IMR-90 (cell line): ENCODE measurements at regions not wholly inside any gene's neighbourhood (a gene's known extent, or its start where the extent isn't known, plus 50 kb on each side); places are given as distances from the start of the nearest gene placed in this dataset.

Experiments used
- ATAC-seq: fragments of 200-7000 bp; cut with Tn5 transposase; 2 replicates; pipeline ENCODE4 v1.9.1; 2020; ENCODE audit warnings: low read depth, mild to moderate bottlenecking, moderate library complexity
- BruUV-seq: library from RNA; stranded (reverse); fragments of 400-500 nt; replicated peaks from 2 replicates; lab custom pipeline; 2021; lab: Mats Ljungman, UMichigan
- CTCF ChIA-PET: fragments of 300-600 bp; formaldehyde crosslinking; extraction: SDS; loops from one replicate; lab custom pipeline; 2021; ENCODE audit warnings: antibody characterized with exemption; lab: Yijun Ruan, JAX
- POLR2A ChIA-PET: fragments of 300-600 bp; sonication (Branson Sonifier 250); formaldehyde crosslinking; loops from one replicate; lab custom pipeline; 2022; ENCODE audit warnings: antibody characterized with exemption; ENCODE audit not compliant: unreplicated experiment; lab: Charles Lee
- DNase-seq: peaks from one replicate; pipeline ENCODE4 v3.0.0; 2013
- H2AFZ ChIP-seq: replicated peaks from 2 replicates; pipeline ENCODE3; 2013; ENCODE audit warnings: low read length, mild to moderate bottlenecking; ENCODE audit not compliant: poor library complexity
- H2AK5ac ChIP-seq: 2 replicates; pipeline ENCODE4 v1.6.1; 2013; ENCODE audit warnings: low read depth, low read length, inconsistent platforms
- H2AK9ac ChIP-seq: replicated peaks from 2 replicates; pipeline ENCODE3; 2013; ENCODE audit warnings: mild to moderate bottlenecking, low read depth, low read length, moderate library complexity; ENCODE audit not compliant: poor library complexity
- H2BK120ac ChIP-seq: 2 replicates; pipeline ENCODE4 v1.6.1; 2013; ENCODE audit warnings: low read depth, low read length, inconsistent platforms
- H2BK15ac ChIP-seq: 3 replicates; pipeline ENCODE4 v1.6.1; 2013; ENCODE audit warnings: low read depth, low read length, inconsistent platforms
- H2BK20ac ChIP-seq: 2 replicates; pipeline ENCODE4 v1.6.1; 2013; ENCODE audit warnings: low read depth, mild to moderate bottlenecking, inconsistent platforms, low read length, moderate library complexity
- H2BK5ac ChIP-seq: 2 replicates; pipeline ENCODE4 v1.6.1; 2013; ENCODE audit warnings: mild to moderate bottlenecking, low read depth, low read length, inconsistent platforms; ENCODE audit not compliant: poor library complexity, severe bottlenecking
- H3K14ac ChIP-seq: replicated peaks from 2 replicates; pipeline ENCODE4 v1.6.1; 2013; ENCODE audit warnings: low read depth, low read length, inconsistent platforms
- H3K18ac ChIP-seq: 2 replicates; pipeline ENCODE4 v1.6.1; 2013; ENCODE audit warnings: low read depth, low read length, control low read depth
- H3K23ac ChIP-seq: 2 replicates; pipeline ENCODE4 v1.6.1; 2013; ENCODE audit warnings: low read depth, low read length, inconsistent platforms
- H3K27ac ChIP-seq: 2 replicates; pipeline ENCODE4 v1.5.1; 2013; ENCODE audit warnings: mild to moderate bottlenecking, control low read depth, low read length; ENCODE audit not compliant: insufficient read depth
- H3K27me3 ChIP-seq: 2 replicates; pipeline ENCODE4 v1.6.1; 2013; ENCODE audit warnings: low read length; ENCODE audit not compliant: control insufficient read depth, insufficient read depth
- H3K36me3 ChIP-seq: 2 replicates; pipeline ENCODE4 v1.6.1; 2013; ENCODE audit warnings: low read length, mixed read lengths; ENCODE audit not compliant: control insufficient read depth, insufficient read depth
- H3K4ac ChIP-seq: 2 replicates; pipeline ENCODE4 v1.6.1; 2013; ENCODE audit warnings: low read depth, low read length, inconsistent platforms
- H3K4me1 ChIP-seq: 2 replicates; pipeline ENCODE4 v1.6.1; 2013; ENCODE audit warnings: low read length, mixed read lengths; ENCODE audit not compliant: control insufficient read depth, insufficient read depth
- H3K4me2 ChIP-seq: 2 replicates; pipeline ENCODE4 v1.6.1; 2013; ENCODE audit warnings: low read depth, mild to moderate bottlenecking, control low read depth, low read length, moderate library complexity
- H3K4me3 ChIP-seq: 2 replicates; pipeline ENCODE4 v1.5.1; 2013; ENCODE audit warnings: low read depth, mild to moderate bottlenecking, control low read depth, low read length, moderate library complexity; ENCODE audit not compliant: insufficient read depth
- H3K56ac ChIP-seq: 2 replicates; pipeline ENCODE4 v1.6.1; 2013; ENCODE audit warnings: low read length, inconsistent platforms; ENCODE audit not compliant: insufficient read depth; ENCODE audit errors: extremely low read depth
- H3K79me1 ChIP-seq, 2 experiments: 2 replicates each; pipeline ENCODE4 v1.6.1; 2013; ENCODE audit warnings: low read length in 2 of 2, inconsistent platforms in 1 of 2, low read depth in 1 of 2
- H3K9ac ChIP-seq: 2 replicates; pipeline ENCODE4 v1.6.1; 2013; ENCODE audit warnings: low read depth, low read length, control low read depth
- H3K9me1 ChIP-seq: 2 replicates; pipeline ENCODE4 v1.6.1; 2013; ENCODE audit warnings: low read length, inconsistent platforms; ENCODE audit not compliant: insufficient read depth
- H3K9me3 ChIP-seq: 2 replicates; pipeline ENCODE4 v1.6.1; 2013; ENCODE audit warnings: low read length; ENCODE audit not compliant: control insufficient read depth, insufficient read depth
- H4K20me1 ChIP-seq: 2 replicates; pipeline ENCODE4 v1.6.1; 2013; ENCODE audit warnings: low read length, inconsistent platforms; ENCODE audit not compliant: insufficient read depth
- H4K5ac ChIP-seq: 2 replicates; pipeline ENCODE4 v1.6.1; 2013; ENCODE audit warnings: mild to moderate bottlenecking, low read depth, low read length, control low read depth
- H4K8ac ChIP-seq, 2 experiments: 2 replicates each; pipeline ENCODE4 v1.6.1; 2013; ENCODE audit warnings: low read depth in 2 of 2, low read length in 2 of 2, control low read depth in 1 of 2, inconsistent platforms in 1 of 2
- H4K91ac ChIP-seq: 2 replicates; pipeline ENCODE4 v1.6.1; 2013; ENCODE audit warnings: low read depth, low read length, inconsistent platforms; ENCODE audit not compliant: insufficient read depth
- FOS ChIP-seq: fragments of 150-350 bp; IDR thresholded peaks from 2 replicates; pipeline ENCODE4 v1.6.1; 2016; ENCODE audit warnings: low read depth, low read length
- MAZ ChIP-seq: IDR thresholded peaks from 2 replicates; pipeline ENCODE4 v1.6.1; 2012; ENCODE audit warnings: low read depth, mild to moderate bottlenecking, low read length, improper control_type of control experiment, moderate library complexity, borderline replicate concordance
- MXI1 ChIP-seq: IDR thresholded peaks from 2 replicates; pipeline ENCODE4 v1.6.1; 2012; ENCODE audit warnings: low read depth, mild to moderate bottlenecking, low read length, moderate library complexity, borderline replicate concordance
- POLR2A ChIP-seq: IDR thresholded peaks from 2 replicates; pipeline ENCODE4 v1.6.1; 2012; ENCODE audit warnings: mild to moderate bottlenecking, low read depth, low read length
- RAD21 ChIP-seq: IDR thresholded peaks from 2 replicates; pipeline ENCODE4 v1.6.1; 2012; ENCODE audit warnings: low read length, improper control_type of control experiment
- SMC3 ChIP-seq: fragments of 150-350 bp; IDR thresholded peaks from 2 replicates; pipeline ENCODE4 v1.6.1; 2016; ENCODE audit warnings: low read depth, mild to moderate bottlenecking, antibody characterized with exemption, low read length, moderate library complexity
- USF2 ChIP-seq: fragments of 150-350 bp; IDR thresholded peaks from 2 replicates; pipeline ENCODE4 v1.6.1; 2017; ENCODE audit warnings: mild to moderate bottlenecking, antibody characterized with exemption, low read length, low read depth
- WGBS, 2 experiments: methylation state at CpG; one replicate each; pipeline versions ENCODE4 v1.1.5 to v1.1.7; 2013; ENCODE audit warnings: missing lambda C conversion rate in 2 of 2; ENCODE audit not compliant: insufficient read length in 1 of 2; ENCODE audit errors: extremely low coverage in 2 of 2; 5-methylcytosine and 5-hydroxymethylcytosine counted together
- dilution Hi-C: fragments of 300-500 bp; cut with HindIII; formaldehyde crosslinking; loops from one replicate; pipeline ENCODE4 v1.14.3; 2018; ENCODE audit warnings: low sequenced_read_pairs; ENCODE audit not compliant: unreplicated experiment
- in situ Hi-C: fragments of 300-500 bp; cut with MboI; formaldehyde crosslinking; loops from 3 replicates; pipeline ENCODE4 v1.14.3; 2019; ENCODE audit warnings: low sequenced_read_pairs, inconsistent platforms, mixed read lengths
- intact Hi-C: fragments of 100-400 bp; cut with micrococcal nuclease; formaldehyde crosslinking; loops from 2 replicates; pipeline ENCODE4 v1.10.0; 2022

- Histone ChIP-seq H2BK15ac (no peak overlapping the region), H3K4me1 (no peaks in the 10 kb centered on the region), H3K18ac (no peak overlapping the region), H3K23ac (no peak overlapping the region), H3K27me3 (no peaks in the 10 kb centered on the region), H3K14ac (no peak overlapping the region), H4K91ac (no peak overlapping the region), H3K9me3 (no peaks in the 10 kb centered on the region), H3K56ac (no peak overlapping the region), H4K5ac (no peak overlapping the region), H3K36me3 (no peaks in the 10 kb centered on the region), H3K4me2 (no peak overlapping the region), H2AFZ (no peak overlapping the region), H3K4me3 (no peak overlapping the region), H2AK9ac (no peak overlapping the region), H2BK5ac (no peak overlapping the region), H2BK120ac (no peak overlapping the region), H3K4ac (no peak overlapping the region), H4K20me1 (no peaks in the 10 kb centered on the region), H4K8ac (no peak overlapping the region), H2BK20ac (no peak overlapping the region), H3K9me1 (no peaks in the 10 kb centered on the region), H3K9ac (no peak overlapping the region), H3K27ac (no peak overlapping the region), H3K79me1 (no peaks in the 10 kb centered on the region), H2AK5ac (no peak overlapping the region)
- no TSS peak for BruUV-seq
- TF ChIP-seq FOS: no peak
- TF ChIP-seq SMC3: no peak
- no peak for TF ChIP-seq MAZ
- TF ChIP-seq RAD21: no peak
- no peak for TF ChIP-seq MXI1
- TF ChIP-seq POLR2A: no peak
- TF ChIP-seq USF2: no peak
- ChIA-PET POLR2A (no interaction called here), CTCF (no interaction called here)
- ATAC-seq: no peak
- DNase-seq: no peak
- dilution Hi-C loops: no loop called here
- WGBS, 2 experiments: no CpG with 5 or more reads among the region's 2 CpGs
- in situ Hi-C loops: no loop called here
- intact Hi-C loops: no loop called here
Measured at GRCh38 chr16:77496934-77497333, 62.1 kb upstream of the ADAMTS18 start.
